ENCODE measurements at regions not wholly inside any gene's neighbourhood (a gene's known extent, or its start where the extent isn't known, plus 50 kb on each side); places are given as distances from the start of the nearest gene placed in this dataset.

DNA sequence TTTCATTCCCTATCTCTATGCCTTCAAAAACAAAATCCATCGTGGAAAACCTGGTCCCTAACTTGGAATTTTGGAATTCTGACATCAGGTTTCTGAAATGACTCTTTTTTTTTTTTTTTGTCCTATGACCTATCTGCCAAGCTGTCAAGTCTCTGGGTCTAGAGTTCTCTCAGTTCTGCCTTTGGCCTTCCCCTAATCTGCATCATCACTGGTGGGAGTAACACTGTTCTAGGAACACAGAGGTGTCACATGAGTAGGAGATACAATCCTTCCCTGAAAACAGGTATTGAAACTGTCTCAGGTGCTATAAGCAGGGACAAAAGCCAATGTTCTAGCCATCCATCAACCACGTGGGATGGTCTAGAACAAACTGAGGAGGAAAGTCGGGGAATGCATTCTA lies 142.0 kb upstream of the ATP1B1 start:
- no peak for DNase-seq (ENCODE audit: low read depth, low spot score)
- Mint-ChIP-seq H3K36me3 (ENCODE audit: low read depth) (no peaks in the 10 kb centered on the region), H3K9me3 (peaks cover 2% of the 10 kb centered on the region)

GRCh38 chr1:168966217-168966616 lies 140.3 kb upstream of the ATP1B1 start:
- no peaks in the 10 kb centered on the region for H3K27me3 Mint-ChIP-seq (ENCODE audit: low read depth)
- no peak for TF ChIP-seq CTCF (conservative IDR thresholded peaks at IDR 0.05)
- peaks cover 2% of the 10 kb centered on the region for H3K9me3 Mint-ChIP-seq
- no peaks in the 10 kb centered on the region for H3K36me3 Mint-ChIP-seq (ENCODE audit: low read depth)
- H3K27ac Mint-ChIP-seq (ENCODE audit: unreplicated experiment) = no peak overlapping the region
- no peak for DNase-seq (ENCODE audit: low read depth, low spot score)
- H3K4me3 Mint-ChIP-seq = no peak overlapping the region
- H3K4me1 Mint-ChIP-seq = peaks cover 5% of the 10 kb centered on the region

More for the DNA sequence above, 142.0 kb upstream of the ATP1B1 start:
- H3K4me3 Mint-ChIP-seq = no peak overlapping the region
- no peak for TF ChIP-seq CTCF (conservative IDR thresholded peaks at IDR 0.05)
- H3K27ac Mint-ChIP-seq (ENCODE audit: unreplicated experiment) = no peak overlapping the region
- peaks cover 10% of the 10 kb centered on the region for H3K4me1 Mint-ChIP-seq
- no peaks in the 10 kb centered on the region for H3K27me3 Mint-ChIP-seq (ENCODE audit: low read depth)

DNA sequence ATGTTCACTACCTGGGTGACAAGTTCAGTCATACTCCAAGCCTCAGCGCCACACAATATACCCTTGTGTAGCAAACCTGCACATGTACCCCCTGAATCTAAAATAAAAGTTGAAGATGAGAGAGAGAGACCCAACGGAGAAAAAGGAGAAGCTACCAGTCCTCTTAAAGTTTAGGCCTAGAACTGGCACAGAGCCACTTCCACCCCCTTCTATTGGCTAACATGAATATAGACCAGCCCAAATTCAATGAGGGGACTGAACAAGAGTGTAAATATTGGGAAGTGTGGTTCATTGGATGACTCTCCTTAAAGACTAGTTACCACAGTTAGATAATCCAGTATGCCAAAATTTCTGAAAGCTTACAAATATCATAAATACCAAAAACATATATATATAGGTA lies 139.9 kb upstream of the ATP1B1 start:
- Mint-ChIP-seq H3K27me3 (ENCODE audit: low read depth) (no peaks in the 10 kb centered on the region), H3K9me3 (peaks cover 2% of the 10 kb centered on the region), H3K4me1 (peaks cover 8% of the 10 kb centered on the region), H3K27ac (ENCODE audit: unreplicated experiment) (no peak overlapping the region), H3K36me3 (ENCODE audit: low read depth) (no peaks in the 10 kb centered on the region), H3K4me3 (no peak overlapping the region)
- TF ChIP-seq CTCF (conservative IDR thresholded peaks at IDR 0.05) = no peak
- DNase-seq (ENCODE audit: low read depth, low spot score) = no peak

DNA sequence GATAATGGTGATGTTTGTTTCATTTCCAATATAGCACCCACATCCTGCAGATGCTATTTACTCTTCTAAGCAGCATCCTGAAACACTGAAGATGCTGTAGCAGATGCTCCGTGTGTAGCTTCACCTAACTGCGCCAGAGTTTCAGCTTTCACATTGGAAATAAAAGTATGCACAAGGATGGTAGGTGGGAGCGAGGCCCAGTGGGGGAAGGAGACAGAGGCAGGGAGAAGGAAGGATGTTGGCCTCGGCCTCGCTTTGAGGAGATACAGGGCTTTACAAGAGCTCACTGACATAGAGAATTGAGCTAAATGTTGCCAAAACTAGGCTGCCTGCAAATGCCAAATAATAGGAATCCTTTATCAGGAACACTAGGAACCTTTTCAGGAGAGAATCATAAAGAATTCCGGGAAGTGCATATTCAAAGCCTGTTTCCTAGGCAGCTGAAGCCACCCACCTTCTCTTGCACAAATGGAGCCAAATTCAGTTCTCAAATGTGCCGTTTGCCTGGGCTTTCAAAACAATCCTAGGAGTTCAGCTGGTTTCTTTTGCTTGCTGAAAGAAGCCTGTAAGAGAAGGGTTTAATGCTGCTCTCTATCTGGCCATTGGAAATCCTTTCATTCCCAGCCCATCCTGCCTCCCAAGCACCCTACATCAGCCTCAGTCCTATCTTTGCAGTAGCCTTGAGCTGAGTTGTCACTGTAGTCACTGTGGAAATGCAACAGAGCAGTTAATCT lies 135.4 kb upstream of the ATP1B1 start:
- no peak overlapping the region for H3K4me3 Mint-ChIP-seq
- peaks cover 2% of the 10 kb centered on the region for H3K9me3 Mint-ChIP-seq
- no peaks in the 10 kb centered on the region for H3K36me3 Mint-ChIP-seq (ENCODE audit: low read depth)
- H3K4me1 Mint-ChIP-seq = peaks cover 9% of the 10 kb centered on the region
- peak overlapping the region; percentile 16 for H3K27ac Mint-ChIP-seq (ENCODE audit: unreplicated experiment)
- no peak for DNase-seq (ENCODE audit: low read depth, low spot score)
- H3K27me3 Mint-ChIP-seq (ENCODE audit: low read depth) = no peaks in the 10 kb centered on the region
- TF ChIP-seq CTCF (conservative IDR thresholded peaks at IDR 0.05) = no peak

GRCh38 chr1:168972225-168972624 lies 134.3 kb upstream of the ATP1B1 start:
- DNase-seq (ENCODE audit: low read depth, low spot score) = no peak

More at GRCh38 chr1:168972225-168972624, 134.3 kb upstream of the ATP1B1 start:
- H3K4me1 Mint-ChIP-seq = peaks cover 9% of the 10 kb centered on the region
- H3K27me3 Mint-ChIP-seq (ENCODE audit: low read depth) = no peaks in the 10 kb centered on the region
- no peak for TF ChIP-seq CTCF (conservative IDR thresholded peaks at IDR 0.05)
- no peaks in the 10 kb centered on the region for H3K36me3 Mint-ChIP-seq (ENCODE audit: low read depth)
- H3K4me3 Mint-ChIP-seq = no peak overlapping the region
- H3K27ac Mint-ChIP-seq (ENCODE audit: unreplicated experiment) = no peak overlapping the region
- H3K9me3 Mint-ChIP-seq = peaks cover 2% of the 10 kb centered on the region

Data from neural crest cell (in vitro differentiated cells).